ENCODE measurements at regions not wholly inside any gene's neighbourhood (a gene's known extent, or its start where the extent isn't known, plus 50 kb on each side); places are given as distances from the start of the nearest gene placed in this dataset.

GRCh38 chr10:4473977-4474376 is 352.0 kb upstream of the AKR1E2 start:
- POLR2A ChIA-PET, result interaction anchor here (0.7 kb wide), 1 partner anchor 434 kb away, joined by 3 read pairs; no protein-coding TSS in a partner anchor
- Histone ChIP-seq H3K36me3 (ENCODE audit: control insufficient read depth in 2 of 2, insufficient read depth in 1 of 2, low read length in 2 of 2) (no peaks in the 10 kb centered on the region), H3K27ac (ENCODE audit: extremely low read depth, low read depth, low read length) (no peak overlapping the region), H3K4me1 (ENCODE audit: control insufficient read depth, insufficient read depth, low read length) (no peaks in the 10 kb centered on the region), H3K4me3 (ENCODE audit: low read depth, low read length) (no peak overlapping the region), H3K9me3 (ENCODE audit: control insufficient read depth, insufficient read depth, low read depth, low read length) (no peaks in the 10 kb centered on the region)
- CTCF ChIA-PET, result interaction anchor here (0.6 kb wide), 1 partner anchor 250 kb away, joined by 5 read pairs; no protein-coding TSS in a partner anchor
- TF ChIP-seq ZBTB44 (tag by site-specific recombination; IDR thresholded peaks at IDR 0.05) (no peak), ZNF777 (tag by site-specific recombination; IDR thresholded peaks at IDR 0.05; ENCODE audit: borderline replicate concordance) (no peak), ZNF76 (tag by site-specific recombination; IDR thresholded peaks at IDR 0.05; ENCODE audit: borderline replicate concordance, low read depth) (no peak), ZNF138 (tag by site-specific recombination; IDR thresholded peaks at IDR 0.05; ENCODE audit: borderline replicate concordance) (no peak), ZNF302 (tag by site-specific recombination; IDR thresholded peaks at IDR 0.05; ENCODE audit: low read depth) (no peak), GFI1B (tag by site-specific recombination; IDR thresholded peaks at IDR 0.05) (no peak)

GRCh38 chr10:4472190-4472904 is 353.7 kb upstream of the AKR1E2 start:
- no peak overlapping the region for H3K4me3 ChIP-seq (ENCODE audit: low read depth, low read length)
- POLR2A ChIA-PET, result no interaction called here

GRCh38 chr10:4470231-4470835 is 355.7 kb upstream of the AKR1E2 start:
- POLR2A ChIA-PET, result no interaction called here
- TF ChIP-seq ZNF223 (tag by site-specific recombination; IDR thresholded peaks at IDR 0.05) (no peak), ZNF10 (tag by site-specific recombination; IDR thresholded peaks at IDR 0.05) (no peak), ZNF785 (tag by site-specific recombination; IDR thresholded peaks at IDR 0.05) (no peak), ZNF140 (tag by site-specific recombination; IDR thresholded peaks at IDR 0.05) (no peak)
- CTCF ChIA-PET, result no interaction called here
- no peaks in the 10 kb centered on the region for H3K9me3 ChIP-seq (ENCODE audit: control insufficient read depth, insufficient read depth, low read depth, low read length)
- H3K4me1 ChIP-seq (ENCODE audit: control insufficient read depth, insufficient read depth, low read length), result no peaks in the 10 kb centered on the region
- H3K4me3 ChIP-seq (ENCODE audit: low read depth, low read length), result no peak overlapping the region
- H3K36me3 ChIP-seq (ENCODE audit: control insufficient read depth in 2 of 2, insufficient read depth in 1 of 2, low read length in 2 of 2), result no peaks in the 10 kb centered on the region
- H3K27ac ChIP-seq (ENCODE audit: extremely low read depth, low read depth, low read length), result no peak overlapping the region

More at GRCh38 chr10:4472190-4472904, 353.7 kb upstream of the AKR1E2 start:
- Histone ChIP-seq H3K27ac (ENCODE audit: extremely low read depth, low read depth, low read length) (no peak overlapping the region), H3K9me3 (ENCODE audit: control insufficient read depth, insufficient read depth, low read depth, low read length) (no peaks in the 10 kb centered on the region), H3K36me3 (ENCODE audit: control insufficient read depth in 2 of 2, insufficient read depth in 1 of 2, low read length in 2 of 2) (no peaks in the 10 kb centered on the region), H3K4me1 (ENCODE audit: control insufficient read depth, insufficient read depth, low read length) (no peaks in the 10 kb centered on the region)
- TF ChIP-seq ZNF211 (tag by site-specific recombination; IDR thresholded peaks at IDR 0.05; ENCODE audit: low read depth), result no peak
- 0 out of 2 replicates have a peak, but pooled peaks have one; percentile 22 for TF ChIP-seq ATF2 (tag by site-specific recombination; IDR thresholded peaks at IDR 0.05; ENCODE audit: low read depth)
- TF ChIP-seq ZNF654 (tag by site-specific recombination; IDR thresholded peaks at IDR 0.05; ENCODE audit: low read depth), result no peak
- TF ChIP-seq ZNF114 (tag by site-specific recombination; IDR thresholded peaks at IDR 0.05), result no peak
- no peak for TF ChIP-seq ZSCAN16 (tag by site-specific recombination; IDR thresholded peaks at IDR 0.05)
- TF ChIP-seq ZNF140 (tag by site-specific recombination; IDR thresholded peaks at IDR 0.05), result no peak
- CTCF ChIA-PET, result no interaction called here
